Spinal cord (tissue), 9 donors: ENCODE measurements at regions not wholly inside any gene's neighbourhood (a gene's known extent, or its start where the extent isn't known, plus 50 kb on each side); places are given as distances from the start of the nearest gene placed in this dataset.

Experiments
- DNase-seq, 6 donors: peaks; one replicate each; pipeline versions ENCODE4 v3.0.0 to v3.0.0-alpha.2; 2013 to 2015; ENCODE audit warnings: low spot score in 6 of 6, low read depth in 4 of 6
- H3K27ac ChIP-seq: one replicate; pipeline ENCODE4 v1.5.1; 2013; ENCODE audit warnings: low read depth, low read length, control low read depth
- H3K27me3 ChIP-seq: one replicate; pipeline ENCODE4 v1.6.1; 2013; ENCODE audit warnings: low read length; ENCODE audit not compliant: control insufficient read depth, insufficient read depth
- H3K36me3 ChIP-seq: one replicate; pipeline ENCODE4 v1.6.1; 2013; ENCODE audit warnings: low read length; ENCODE audit not compliant: control insufficient read depth, insufficient read depth
- H3K4me1 ChIP-seq: one replicate; pipeline ENCODE4 v1.6.1; 2013; ENCODE audit warnings: low read length; ENCODE audit not compliant: control insufficient read depth, insufficient read depth
- H3K4me3 ChIP-seq: one replicate; pipeline ENCODE4 v1.5.1; 2013; ENCODE audit warnings: low read depth, low read length, control low read depth
- H3K9me3 ChIP-seq: one replicate; pipeline ENCODE4 v1.6.1; 2013; ENCODE audit warnings: low read length; ENCODE audit not compliant: control insufficient read depth, insufficient read depth
- WGBS: methylation state at CpG from one replicate; pipeline ENCODE4 v1.1.5; 2013; ENCODE audit warnings: missing lambda C conversion rate; ENCODE audit not compliant: insufficient coverage; 5-methylcytosine and 5-hydroxymethylcytosine counted together
- donor health status: healthy.

- no CpG with 5 or more reads among the region's 2 CpGs for WGBS
- H3K27ac ChIP-seq: no peak overlapping the region
- no peaks in the 10 kb centered on the region for H3K9me3 ChIP-seq
- no peak overlapping the region for H3K4me3 ChIP-seq
- no peaks in the 10 kb centered on the region for H3K27me3 ChIP-seq
- no peaks in the 10 kb centered on the region for H3K4me1 ChIP-seq
- no peak for DNase-seq
- no peaks in the 10 kb centered on the region for H3K36me3 ChIP-seq
Measured at GRCh38 chr1:219039682-219040154, 134.0 kb upstream of the LYPLAL1 start.

DNA sequence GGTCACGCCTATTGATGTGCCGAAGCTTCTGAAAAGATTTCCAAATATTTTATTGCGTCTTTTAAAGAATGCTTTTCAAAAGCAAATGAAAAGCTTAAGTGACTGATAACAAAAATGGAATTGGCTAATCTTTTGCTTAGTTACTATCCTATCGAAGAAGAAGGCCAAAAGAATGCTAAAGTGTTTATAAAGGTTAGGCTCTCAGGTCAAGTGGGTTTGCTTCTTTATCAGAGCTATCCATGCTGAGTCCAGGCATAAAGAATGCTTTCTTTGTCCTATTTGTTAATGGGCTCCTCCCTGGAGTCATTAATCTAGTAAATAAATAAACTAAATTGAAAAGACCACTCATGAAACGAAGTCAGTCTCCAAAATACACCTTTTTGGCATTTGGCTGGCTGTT is 133.4 kb upstream of the LYPLAL1 start:
- H3K4me3 ChIP-seq: no peak overlapping the region
- H3K9me3 ChIP-seq: no peaks in the 10 kb centered on the region
- DNase-seq: no peak
- no peaks in the 10 kb centered on the region for H3K36me3 ChIP-seq
- 70% methylated on average over 2 of the region's 5 CpGs for WGBS
- no peaks in the 10 kb centered on the region for H3K4me1 ChIP-seq
- no peaks in the 10 kb centered on the region for H3K27me3 ChIP-seq
- no peak overlapping the region for H3K27ac ChIP-seq

GRCh38 chr1:219041141-219041540 is 132.5 kb upstream of the LYPLAL1 start:
- Histone ChIP-seq H3K4me1 (no peaks in the 10 kb centered on the region), H3K4me3 (no peak overlapping the region), H3K27me3 (no peaks in the 10 kb centered on the region), H3K36me3 (no peaks in the 10 kb centered on the region), H3K9me3 (no peaks in the 10 kb centered on the region), H3K27ac (no peak overlapping the region)
- DNase-seq: no peak

DNA sequence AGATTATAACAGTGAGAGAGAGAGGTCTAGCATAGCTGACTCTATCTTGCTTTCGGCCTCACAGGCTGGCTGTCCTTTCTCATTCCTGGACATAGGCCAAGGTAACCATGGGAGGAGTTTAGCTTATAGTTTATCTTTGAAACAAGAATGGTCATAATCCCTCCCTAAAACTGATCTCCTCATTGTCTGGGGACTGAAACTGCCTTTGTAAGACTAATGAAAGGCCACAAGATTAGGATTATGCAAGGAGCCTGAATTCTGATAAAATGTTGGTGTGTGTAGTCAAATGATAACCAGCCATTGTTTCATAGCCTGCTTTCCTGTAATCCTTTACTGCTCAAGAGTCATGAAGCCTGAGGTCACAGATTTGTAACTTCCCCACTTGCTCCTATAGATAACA is 131.9 kb upstream of the LYPLAL1 start:
- no peak for DNase-seq
- Histone ChIP-seq H3K4me1 (no peaks in the 10 kb centered on the region), H3K36me3 (no peaks in the 10 kb centered on the region), H3K27ac (no peak overlapping the region), H3K4me3 (no peak overlapping the region), H3K9me3 (no peaks in the 10 kb centered on the region), H3K27me3 (no peaks in the 10 kb centered on the region)
- no CpG with 5 or more reads among the region's 1 CpG for WGBS

- H3K27me3 ChIP-seq: no peaks in the 10 kb centered on the region
- no CpG with 5 or more reads among the region's 2 CpGs for WGBS
- H3K4me1 ChIP-seq: no peaks in the 10 kb centered on the region
- H3K36me3 ChIP-seq: no peaks in the 10 kb centered on the region
- H3K4me3 ChIP-seq: no peak overlapping the region
- no peaks in the 10 kb centered on the region for H3K9me3 ChIP-seq
- H3K27ac ChIP-seq: no peak overlapping the region
- no peak for DNase-seq
Measured at GRCh38 chr1:219042769-219043168, 130.9 kb upstream of the LYPLAL1 start.

DNA sequence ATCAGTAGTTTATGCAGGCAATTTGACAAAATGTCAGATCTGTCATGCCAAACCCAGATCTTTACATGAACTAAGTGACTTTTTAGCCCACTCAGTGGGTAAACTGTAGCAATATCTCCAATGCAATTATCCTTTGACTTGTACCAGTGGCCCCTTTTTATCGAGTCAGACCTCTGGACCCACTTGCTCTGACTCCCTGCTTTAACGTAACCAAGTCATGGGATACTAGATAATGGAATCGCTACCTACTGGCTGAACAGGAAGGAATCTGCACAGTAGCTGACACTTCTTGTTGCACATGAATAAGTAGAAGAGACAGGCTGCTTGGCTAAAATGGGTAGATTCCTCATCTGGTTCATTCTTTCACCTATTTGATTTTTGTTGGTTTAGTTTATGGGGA is 128.4 kb upstream of the LYPLAL1 start:
- 90% methylated on average over 2 of the region's 3 CpGs for WGBS
- DNase-seq: no peak
- Histone ChIP-seq H3K36me3 (no peaks in the 10 kb centered on the region), H3K27ac (no peak overlapping the region), H3K4me1 (no peaks in the 10 kb centered on the region), H3K27me3 (no peaks in the 10 kb centered on the region), H3K4me3 (no peak overlapping the region), H3K9me3 (no peaks in the 10 kb centered on the region)

- no peak for DNase-seq
- no peak overlapping the region for H3K27ac ChIP-seq
Measured at GRCh38 chr1:219049501-219049900, 124.2 kb upstream of the LYPLAL1 start.

GRCh38 chr1:219050086-219050821 is 123.4 kb upstream of the LYPLAL1 start:
- DNase-seq: no peak
- Histone ChIP-seq H3K36me3 (no peaks in the 10 kb centered on the region), H3K9me3 (no peaks in the 10 kb centered on the region), H3K27ac (no peak overlapping the region), H3K4me1 (no peaks in the 10 kb centered on the region), H3K4me3 (no peak overlapping the region), H3K27me3 (no peaks in the 10 kb centered on the region)
- 83% methylated on average over 2 of the region's 5 CpGs for WGBS

More at GRCh38 chr1:219049501-219049900, 124.2 kb upstream of the LYPLAL1 start:
- H3K4me1 ChIP-seq: no peaks in the 10 kb centered on the region
- H3K27me3 ChIP-seq: no peaks in the 10 kb centered on the region
- H3K9me3 ChIP-seq: no peaks in the 10 kb centered on the region
- 82% methylated on average over 3 of the region's 4 CpGs for WGBS
- no peaks in the 10 kb centered on the region for H3K36me3 ChIP-seq
- H3K4me3 ChIP-seq: no peak overlapping the region

DNA sequence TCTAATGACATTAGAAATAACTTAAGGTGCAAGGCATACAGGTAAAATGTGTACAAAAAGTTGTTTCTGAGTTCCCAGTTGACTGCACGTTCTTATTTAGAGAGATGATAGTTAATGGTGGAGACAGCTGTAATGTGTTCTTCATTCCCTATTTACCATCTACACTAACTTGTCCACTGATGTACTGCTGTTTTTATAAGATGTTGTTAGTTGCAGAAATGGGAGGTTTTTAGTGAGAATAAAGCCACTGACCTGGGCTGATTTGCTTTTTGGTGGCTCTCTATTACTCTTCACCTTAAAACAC is 122.9 kb upstream of the LYPLAL1 start:
- no peak for DNase-seq
- H3K27me3 ChIP-seq: no peaks in the 10 kb centered on the region
- no CpG with 5 or more reads among the region's 1 CpG for WGBS
- no peak overlapping the region for H3K27ac ChIP-seq
- no peaks in the 10 kb centered on the region for H3K36me3 ChIP-seq
- H3K4me3 ChIP-seq: no peak overlapping the region
- H3K4me1 ChIP-seq: no peaks in the 10 kb centered on the region
- no peaks in the 10 kb centered on the region for H3K9me3 ChIP-seq

DNA sequence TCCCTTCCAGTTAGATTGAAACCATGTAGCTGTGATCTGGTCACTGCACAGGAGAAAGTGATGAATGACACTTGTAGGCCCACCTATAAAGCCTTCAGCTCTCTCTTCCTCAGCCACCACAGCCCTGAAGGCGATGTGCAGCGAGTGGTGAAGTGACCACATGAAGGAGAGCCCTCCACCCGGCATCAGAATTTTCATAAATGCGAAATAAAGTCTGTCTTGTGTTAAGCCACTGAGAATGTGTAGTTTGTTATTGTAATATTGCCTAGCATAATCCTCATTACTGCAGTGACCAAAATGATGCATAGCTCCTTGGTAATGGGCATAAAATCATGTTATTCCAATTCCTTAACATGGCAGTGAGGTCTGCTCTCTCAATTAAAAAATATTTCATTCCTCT is 122.1 kb upstream of the LYPLAL1 start:
- WGBS: no CpG with 5 or more reads among the region's 4 CpGs

More for the DNA sequence above, 122.1 kb upstream of the LYPLAL1 start:
- no peaks in the 10 kb centered on the region for H3K9me3 ChIP-seq
- no peak for DNase-seq
- no peak overlapping the region for H3K4me3 ChIP-seq
- H3K4me1 ChIP-seq: no peaks in the 10 kb centered on the region
- no peak overlapping the region for H3K27ac ChIP-seq
- no peaks in the 10 kb centered on the region for H3K27me3 ChIP-seq
- H3K36me3 ChIP-seq: no peaks in the 10 kb centered on the region
